Endothelial cell of umbilical vein (primary cell): ENCODE measurements at regions not wholly inside any gene's neighbourhood (a gene's known extent, or its start where the extent isn't known, plus 50 kb on each side); places are given as distances from the start of the nearest gene placed in this dataset.

Experiments
- BruUV-seq: library from RNA; stranded (reverse); fragments of 400-500 nt; replicated peaks from 2 replicates; lab custom pipeline; 2021; lab: Mats Ljungman, UMichigan
- CTCF ChIA-PET: fragments of 300-600, 350-600 bp; sonication (Branson Sonifier 250); formaldehyde crosslinking; loops from one replicate; lab custom pipeline; 2021; ENCODE audit warnings: antibody characterized with exemption, inconsistent platforms; lab: Charles Lee
- POLR2A ChIA-PET: fragments of 300-600, 350-600 bp; sonication (Branson Sonifier 250); formaldehyde crosslinking; loops from one replicate; lab custom pipeline; 2021; ENCODE audit warnings: antibody characterized with exemption, inconsistent platforms; lab: Charles Lee
- DNase-seq: peaks from one replicate; pipeline ENCODE4 v3.0.0-alpha.2; 2011; ENCODE audit warnings: low read depth, low spot score
- FAIRE-seq: peaks from 2 replicates; lab custom pipeline; 2011; peaks lifted over from hg19 to GRCh38; lab: Jason Lieb, UNC
- H2AFZ ChIP-seq: 2 replicates; pipeline ENCODE4 v1.6.0; 2012; ENCODE audit warnings: low read depth, low read length, control low read depth, inconsistent platforms
- H3K27ac ChIP-seq: 2 replicates; pipeline ENCODE4 v1.5.1; 2011; ENCODE audit warnings: low read depth, mild to moderate bottlenecking, control low read depth, low read length, moderate library complexity; ENCODE audit not compliant: insufficient read depth
- H3K27me3 ChIP-seq, 2 experiments: 2 replicates each; pipeline versions ENCODE4 v1.6.0 to v1.6.1; 2011; ENCODE audit warnings: low read length in 2 of 2, mixed read lengths in 1 of 2; ENCODE audit not compliant: control insufficient read depth in 2 of 2, insufficient read depth in 2 of 2
- H3K36me3 ChIP-seq, 2 experiments: 2 replicates in 1 of 2; 3 replicates in 1 of 2; pipeline ENCODE4 v1.5.1; 2011; ENCODE audit warnings: low read length in 2 of 2, mild to moderate bottlenecking in 1 of 2, moderate library complexity in 1 of 2; ENCODE audit not compliant: control insufficient read depth in 2 of 2, insufficient read depth in 2 of 2; ENCODE audit errors: extremely low read depth in 1 of 2
- H3K4me1 ChIP-seq: 3 replicates; pipeline ENCODE4 v1.5.1; 2011; ENCODE audit warnings: mild to moderate bottlenecking, low read length; ENCODE audit not compliant: control insufficient read depth, insufficient read depth; ENCODE audit errors: extremely low read depth
- H3K4me2 ChIP-seq: 2 replicates; pipeline ENCODE4 v1.6.1; 2011; ENCODE audit warnings: low read length, control low read depth, mixed read lengths; ENCODE audit not compliant: insufficient read depth
- H3K4me3 ChIP-seq, 3 experiments: fragments of 200-600 bp in 1 of 3; sonication (generic), shearing (Covaris generic) in 1 of 3; replicated peaks in 1 of 3; 2 replicates each; pipeline ENCODE4 v1.5.1; 2011 to 2016; ENCODE audit warnings: control low read depth in 3 of 3, low read length in 3 of 3, mild to moderate bottlenecking in 2 of 3, inconsistent platforms in 1 of 3, low read depth in 1 of 3, moderate library complexity in 1 of 3; ENCODE audit not compliant: insufficient read depth in 1 of 3
- H3K79me2 ChIP-seq: 2 replicates; pipeline ENCODE4 v1.6.0; 2012; ENCODE audit warnings: low read length, inconsistent platforms; ENCODE audit not compliant: control insufficient read depth, insufficient read depth
- H3K9ac ChIP-seq: replicated peaks from 2 replicates; pipeline ENCODE3; 2011; ENCODE audit warnings: low read length, control low read depth; ENCODE audit not compliant: insufficient read depth; ENCODE audit errors: extremely low read depth
- H3K9me1 ChIP-seq: replicated peaks from 3 replicates; pipeline ENCODE4 v1.6.0; 2011; ENCODE audit warnings: mild to moderate bottlenecking, low read length; ENCODE audit not compliant: control insufficient read depth, insufficient read depth; ENCODE audit errors: extremely low read depth
- H3K9me3 ChIP-seq: replicated peaks from 2 replicates; pipeline ENCODE4 v1.5.1; 2012; ENCODE audit warnings: low read length, inconsistent platforms; ENCODE audit not compliant: control insufficient read depth, insufficient read depth
- H4K20me1 ChIP-seq: replicated peaks from 2 replicates; pipeline ENCODE3; 2011; ENCODE audit warnings: mild to moderate bottlenecking, low read length; ENCODE audit not compliant: control insufficient read depth, insufficient read depth; ENCODE audit errors: extremely low read depth
- CTCF ChIP-seq, 2 donors: IDR thresholded peaks; 1 replicate in 1 of 2; 2 replicates in 1 of 2; pipeline ENCODE4 v1.5.1; 2011; ENCODE audit warnings: low read length in 2 of 2, mild to moderate bottlenecking in 2 of 2, moderate library complexity in 2 of 2, control low read depth in 1 of 2, inconsistent platforms in 1 of 2, low read depth in 1 of 2; ENCODE audit not compliant: insufficient read depth in 1 of 2; ENCODE audit errors: extremely low read depth in 1 of 2
- EZH2 ChIP-seq: IDR thresholded peaks from 2 replicates; pipeline ENCODE4 v1.6.1; 2012; ENCODE audit warnings: borderline replicate concordance, low read depth, mild to moderate bottlenecking, moderate library complexity, low read length, inconsistent platforms; ENCODE audit not compliant: severe bottlenecking
- FOS ChIP-seq: IDR thresholded peaks from 2 replicates; pipeline ENCODE4 v1.6.1; 2011; ENCODE audit warnings: mild to moderate bottlenecking, low read length, moderate library complexity, borderline replicate concordance; ENCODE audit not compliant: insufficient read depth
- GATA2 ChIP-seq: IDR thresholded peaks from 2 replicates; pipeline ENCODE4 v1.7.0; 2011; ENCODE audit warnings: low read depth, mild to moderate bottlenecking, moderate library complexity, mixed read lengths, low read length; ENCODE audit not compliant: insufficient read length, insufficient read depth
- JUN ChIP-seq: IDR thresholded peaks from 2 replicates; pipeline ENCODE4 v1.6.1; 2011; ENCODE audit warnings: borderline replicate concordance, low read depth; ENCODE audit not compliant: insufficient read length, insufficient read depth
- MAX ChIP-seq: IDR thresholded peaks from 2 replicates; pipeline ENCODE4 v1.6.1; 2011; ENCODE audit not compliant: insufficient read depth, insufficient read length
- MYC ChIP-seq: IDR thresholded peaks from one replicate; pipeline ENCODE4 v1.6.1; 2011; ENCODE audit warnings: mild to moderate bottlenecking, low read depth, low read length
- POLR2A ChIP-seq: IDR thresholded peaks from 2 replicates; pipeline ENCODE4 v1.6.1; 2012; ENCODE audit warnings: low read depth, mild to moderate bottlenecking, control low read depth, low read length
- POLR2AphosphoS5 ChIP-seq: IDR thresholded peaks from 2 replicates; pipeline ENCODE4 v1.6.1; 2012; ENCODE audit warnings: low read depth, mild to moderate bottlenecking, control low read depth, low read length, moderate library complexity; ENCODE audit not compliant: insufficient read depth
- dilution Hi-C: fragments of 300-500 bp; cut with MboI; formaldehyde crosslinking; loops from one replicate; pipeline ENCODE4 v1.15.0; 2019; ENCODE audit warnings: low sequenced_read_pairs; ENCODE audit not compliant: extremely low pct_ligation_motif_present
- intact Hi-C: fragments of 100-400 bp; cut with micrococcal nuclease; formaldehyde crosslinking; loops from one replicate; pipeline ENCODE4 v1.10.0; 2022

GRCh38 chr4:136898590-136899248 lies 633.6 kb downstream of the PCDH18 start:
- POLR2A ChIA-PET, result no interaction called here
- Histone ChIP-seq H3K9me3 (no peaks in the 10 kb centered on the region), H3K4me1 (no peaks in the 10 kb centered on the region), H3K27me3 (no peaks in the 10 kb centered on the region), H3K79me2 (no peaks in the 10 kb centered on the region), H2AFZ (no peak overlapping the region), H3K4me3 (no peak overlapping the region), H4K20me1 (no peaks in the 10 kb centered on the region), H3K9me1 (no peaks in the 10 kb centered on the region), H3K36me3 (no peaks in the 10 kb centered on the region), H3K4me2 (no peak overlapping the region), H3K9ac (no peak overlapping the region), H3K27ac (no peak overlapping the region)
- DNase-seq (no peak), FAIRE-seq (no peak)
- CTCF ChIA-PET, result no interaction called here
- intact Hi-C loops, result no loop called here
- BruUV-seq, result no TSS peak
- TF ChIP-seq CTCF (IDR thresholded peaks at IDR 0.05; ENCODE audit: extremely low read depth in 1 of 2, insufficient read depth in 1 of 2, low read depth in 1 of 2, low read length in 2 of 2), result no peak
- TF ChIP-seq FOS, result no peak
- no peak for TF ChIP-seq POLR2A
- no peak for TF ChIP-seq GATA2
- TF ChIP-seq EZH2, result no peak
- no peak for TF ChIP-seq MYC
- no peak for TF ChIP-seq POLR2AphosphoS5
- no peak for TF ChIP-seq JUN
- TF ChIP-seq MAX, result no peak
- dilution Hi-C loops, result no loop called here
